ENCODE measurements at regions not wholly inside any gene's neighbourhood (a gene's known extent, or its start where the extent isn't known, plus 50 kb on each side); places are given as distances from the start of the nearest gene placed in this dataset.

GRCh38 chr15:25931851-25932250, 68.7 kb upstream of the ATP10A start:
- TF ChIP-seq CTCF (IDR thresholded peaks at IDR 0.05) = no peak
- no peak for TF ChIP-seq EP300 (IDR thresholded peaks at IDR 0.05)
